ENCODE measurements at regions not wholly inside any gene's neighbourhood (a gene's known extent, or its start where the extent isn't known, plus 50 kb on each side); places are given as distances from the start of the nearest gene placed in this dataset.

- no peak for TF ChIP-seq POLR2AphosphoS5 (IDR thresholded peaks at IDR 0.05)
- TF ChIP-seq CTCF (IDR thresholded peaks at IDR 0.05) = no peak
Measured at GRCh38 chr14:22699801-22700564, 55.8 kb upstream of the OR6J1 start.
